Mucosa of stomach (tissue), 1 donor: ENCODE measurements at regions not wholly inside any gene's neighbourhood (a gene's known extent, or its start where the extent isn't known, plus 50 kb on each side); places are given as distances from the start of the nearest gene placed in this dataset.
"Not testable (repeated sequence)": the region's sequence is repeated elsewhere in the genome, so short reads cannot be mapped to it uniquely, and the experiment has no call there.

Experiments used
- H3K27me3 ChIP-seq: one replicate; pipeline ENCODE4 v1.7.0; 2013; ENCODE audit warnings: mild to moderate bottlenecking, low read length; ENCODE audit not compliant: control insufficient read depth, insufficient read depth
- H3K36me3 ChIP-seq: one replicate; pipeline ENCODE4 v1.7.0; 2013; ENCODE audit warnings: low read length; ENCODE audit not compliant: control insufficient read depth, insufficient read depth
- H3K4me1 ChIP-seq: one replicate; pipeline ENCODE4 v1.7.0; 2013; ENCODE audit warnings: mild to moderate bottlenecking, low read length; ENCODE audit not compliant: control insufficient read depth, insufficient read depth
- H3K4me3 ChIP-seq: one replicate; pipeline ENCODE4 v1.7.0; 2013; ENCODE audit warnings: low read length
- H3K9ac ChIP-seq: one replicate; pipeline ENCODE4 v1.7.0; 2013; ENCODE audit warnings: mild to moderate bottlenecking, low read length, moderate library complexity
- H3K9me3 ChIP-seq: one replicate; pipeline ENCODE4 v1.7.0; 2013; ENCODE audit warnings: mild to moderate bottlenecking, low read length, moderate library complexity; ENCODE audit not compliant: control insufficient read depth
- donor health status: Pancreatic carcinoma.

GRCh38 chr1:65564493-65564892 lies 144.0 kb downstream of the LEPR start:
- no peak overlapping the region for H3K4me3 ChIP-seq
- no peak overlapping the region for H3K9ac ChIP-seq
- no peaks in the 10 kb centered on the region for H3K9me3 ChIP-seq
- no peaks in the 10 kb centered on the region for H3K36me3 ChIP-seq
- no peaks in the 10 kb centered on the region for H3K4me1 ChIP-seq
- no peaks in the 10 kb centered on the region for H3K27me3 ChIP-seq

GRCh38 chr1:65568285-65568684 lies 147.8 kb downstream of the LEPR start:
- H3K9ac ChIP-seq: no peak overlapping the region
- no peaks in the 10 kb centered on the region for H3K9me3 ChIP-seq
- no peak overlapping the region for H3K4me3 ChIP-seq
- H3K36me3 ChIP-seq: no peaks in the 10 kb centered on the region
- H3K27me3 ChIP-seq: no peaks in the 10 kb centered on the region
- H3K4me1 ChIP-seq: no peaks in the 10 kb centered on the region

DNA sequence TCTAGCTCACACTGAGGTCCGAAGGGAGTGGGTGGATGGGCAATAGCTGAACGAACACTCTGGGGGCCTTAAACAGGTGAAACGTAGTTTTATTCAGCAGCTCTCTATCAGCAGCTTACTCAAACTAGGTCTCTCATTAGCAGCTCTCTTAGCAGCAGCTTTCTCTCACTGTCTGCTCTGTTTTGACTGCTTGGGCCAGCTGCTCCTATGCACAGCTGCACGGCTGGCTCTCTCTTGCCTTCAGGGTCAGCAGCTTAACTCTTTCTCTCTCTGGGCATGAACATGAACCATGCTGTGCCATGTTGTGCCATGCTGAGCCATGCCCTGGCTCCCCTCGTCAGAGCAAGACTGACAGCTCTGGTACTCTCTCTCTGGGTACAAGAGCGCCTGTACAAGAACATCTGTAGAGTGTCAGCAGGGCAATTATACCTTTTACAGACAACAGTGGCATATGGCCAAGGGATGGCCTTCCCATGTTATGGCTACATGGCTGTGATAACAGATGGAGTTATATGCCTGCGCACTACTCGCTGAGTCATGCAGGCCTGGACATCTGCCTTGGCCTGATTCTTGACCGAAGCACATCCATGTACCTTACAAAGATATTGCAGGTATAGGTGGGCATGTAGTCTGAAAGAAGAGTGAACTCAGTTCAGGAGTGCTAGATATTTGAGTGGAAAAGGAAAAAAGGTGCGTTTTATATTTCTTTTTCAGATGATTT lies 152.4 kb downstream of the LEPR start:
- no peak overlapping the region for H3K9ac ChIP-seq
- no peaks in the 10 kb centered on the region for H3K27me3 ChIP-seq
- H3K4me1 ChIP-seq: no peaks in the 10 kb centered on the region
- no peaks in the 10 kb centered on the region for H3K9me3 ChIP-seq
- no peaks in the 10 kb centered on the region for H3K36me3 ChIP-seq
- H3K4me3 ChIP-seq: no peak overlapping the region

DNA sequence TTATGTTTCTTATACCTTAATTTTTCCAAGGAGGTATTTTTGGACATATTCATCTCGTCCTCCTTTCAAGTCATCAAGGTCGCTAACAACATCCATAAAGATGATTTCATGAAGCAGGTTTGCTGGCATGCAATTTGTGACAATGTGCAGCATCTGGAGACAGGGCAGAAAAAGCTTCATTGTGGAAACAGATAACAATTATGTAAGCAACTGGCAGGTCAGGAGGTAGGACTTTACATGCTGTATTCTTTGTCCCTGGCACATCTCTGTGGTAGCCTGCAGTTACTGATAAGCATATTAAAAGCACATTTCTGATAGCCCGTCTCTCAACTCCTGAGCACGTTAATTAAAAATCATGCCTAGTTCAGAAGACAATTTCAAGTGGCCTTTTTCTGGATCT lies 156.8 kb downstream of the LEPR start:
- H3K4me1 ChIP-seq: no peaks in the 10 kb centered on the region
- H3K9me3 ChIP-seq: no peaks in the 10 kb centered on the region

DNA sequence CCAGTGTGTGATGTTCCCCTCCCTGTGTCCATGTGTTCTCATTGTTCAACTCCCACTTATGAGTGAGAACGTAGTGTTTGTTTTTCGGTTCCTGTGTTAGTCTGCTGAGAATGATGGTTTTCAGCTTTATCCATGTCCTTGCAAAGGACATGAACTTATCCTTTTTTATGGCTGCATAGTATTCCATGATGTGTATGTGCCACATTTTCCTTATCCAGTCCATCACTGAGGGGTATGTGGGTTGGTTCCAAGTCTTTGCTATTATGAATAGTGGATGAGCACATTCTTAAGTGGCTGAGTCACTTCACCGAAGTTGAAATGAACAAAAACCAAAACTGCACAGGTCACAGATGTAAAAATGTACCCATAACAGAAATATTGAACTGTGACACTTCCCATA lies 157.5 kb downstream of the LEPR start:
- H3K9me3 ChIP-seq, H3K27me3 ChIP-seq, H3K4me3 ChIP-seq, H3K36me3 ChIP-seq, H3K9ac ChIP-seq, H3K4me1 ChIP-seq: not testable (repeated sequence)

More for the DNA sequence above, 156.8 kb downstream of the LEPR start:
- Histone ChIP-seq H3K36me3 (no peaks in the 10 kb centered on the region), H3K27me3 (no peaks in the 10 kb centered on the region), H3K9ac (no peak overlapping the region), H3K4me3 (no peak overlapping the region)

DNA sequence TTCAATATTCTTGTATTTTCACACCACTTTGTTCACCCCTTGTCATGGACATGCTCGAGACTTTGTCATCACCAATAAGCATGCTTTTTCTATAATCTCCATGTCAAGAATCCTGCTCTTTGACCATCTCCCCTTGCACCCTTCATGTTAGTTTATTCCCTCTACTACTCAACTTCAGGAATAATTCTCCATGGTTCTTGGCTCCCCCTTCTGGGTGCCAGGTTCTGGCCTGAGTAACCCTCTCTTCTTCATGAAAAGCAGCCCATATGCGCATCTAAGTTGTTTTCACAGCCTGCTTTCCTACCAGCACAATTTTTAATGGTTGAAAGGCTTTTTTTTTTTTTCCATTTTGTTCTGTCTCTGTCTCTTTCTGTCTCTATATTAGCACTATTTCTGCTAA lies 160.7 kb downstream of the LEPR start:
- Histone ChIP-seq H3K9ac (no peak overlapping the region), H3K36me3 (no peaks in the 10 kb centered on the region), H3K4me1 (no peaks in the 10 kb centered on the region), H3K4me3 (no peak overlapping the region), H3K27me3 (no peaks in the 10 kb centered on the region), H3K9me3 (no peaks in the 10 kb centered on the region)

DNA sequence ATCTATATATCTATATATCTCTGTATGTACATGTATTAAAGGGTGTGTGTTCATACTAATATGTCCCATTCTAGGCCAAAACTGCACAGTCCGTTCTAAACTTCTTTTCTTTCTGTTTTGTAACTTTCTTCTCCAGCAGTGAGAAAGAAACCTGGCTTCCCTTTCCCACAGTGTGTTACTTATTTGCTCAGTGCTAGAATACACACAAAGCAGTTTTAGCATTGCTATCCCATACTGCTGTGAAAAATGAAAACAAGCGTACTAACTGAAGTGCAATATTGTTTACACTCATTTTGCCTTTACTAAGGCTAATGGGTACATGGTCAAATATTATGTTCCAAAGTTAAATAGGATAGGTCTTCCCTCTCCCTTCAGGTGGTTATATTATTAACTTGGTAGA lies 163.9 kb downstream of the LEPR start:
- no peaks in the 10 kb centered on the region for H3K27me3 ChIP-seq
- H3K36me3 ChIP-seq: no peaks in the 10 kb centered on the region
- no peaks in the 10 kb centered on the region for H3K9me3 ChIP-seq
- no peak overlapping the region for H3K9ac ChIP-seq
- no peak overlapping the region for H3K4me3 ChIP-seq
- H3K4me1 ChIP-seq: no peaks in the 10 kb centered on the region

DNA sequence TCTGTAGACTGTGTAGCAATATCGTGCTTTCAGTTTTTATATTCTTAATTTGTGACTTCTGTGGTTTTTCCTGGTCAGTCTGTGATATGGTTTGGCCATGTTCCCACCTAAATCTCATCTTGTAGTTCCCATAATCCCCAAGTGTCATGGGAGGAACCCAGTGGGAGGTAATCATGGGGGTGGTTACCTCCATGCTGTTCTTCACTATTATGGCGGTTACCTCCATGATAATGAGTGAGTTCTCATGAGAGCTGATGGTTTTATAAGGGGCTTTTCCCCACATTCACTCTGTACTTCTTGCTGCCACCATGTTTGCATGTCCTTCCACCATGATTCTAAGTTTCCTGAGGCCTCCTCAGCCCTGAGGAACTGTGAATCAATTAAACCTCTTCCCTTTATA lies 169.8 kb downstream of the LEPR start:
- no peaks in the 10 kb centered on the region for H3K27me3 ChIP-seq
- H3K36me3 ChIP-seq: no peaks in the 10 kb centered on the region
- no peaks in the 10 kb centered on the region for H3K4me1 ChIP-seq
- H3K9me3 ChIP-seq: no peaks in the 10 kb centered on the region
- no peak overlapping the region for H3K4me3 ChIP-seq
- no peak overlapping the region for H3K9ac ChIP-seq

DNA sequence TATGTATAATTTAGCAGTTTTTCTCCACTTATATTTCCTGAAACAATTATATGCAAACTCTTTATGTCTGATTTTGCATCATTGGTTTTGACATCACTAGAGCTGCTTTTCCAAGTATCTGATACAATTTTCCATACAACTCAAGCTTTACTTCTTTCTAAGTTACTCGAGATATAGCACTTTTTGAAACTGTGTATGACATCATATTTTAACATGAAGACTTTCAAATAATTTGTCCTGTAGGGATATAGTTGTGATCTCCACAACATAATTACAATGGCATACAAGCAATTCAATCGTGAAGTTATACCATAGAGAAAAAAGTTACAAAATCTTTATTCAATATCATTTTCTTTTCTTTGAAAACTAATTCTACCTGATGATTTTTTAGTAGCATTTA lies 173.0 kb downstream of the LEPR start:
- no peak overlapping the region for H3K9ac ChIP-seq
- no peaks in the 10 kb centered on the region for H3K36me3 ChIP-seq
- no peak overlapping the region for H3K4me3 ChIP-seq

GRCh38 chr1:65595724-65596123 lies 175.3 kb downstream of the LEPR start:
- H3K4me1 ChIP-seq: no peaks in the 10 kb centered on the region
- H3K4me3 ChIP-seq: no peak overlapping the region
- H3K27me3 ChIP-seq: no peaks in the 10 kb centered on the region
- H3K9ac ChIP-seq: no peak overlapping the region
- H3K9me3 ChIP-seq: no peaks in the 10 kb centered on the region
- H3K36me3 ChIP-seq: no peaks in the 10 kb centered on the region

More for the DNA sequence above, 173.0 kb downstream of the LEPR start:
- no peaks in the 10 kb centered on the region for H3K4me1 ChIP-seq
- no peaks in the 10 kb centered on the region for H3K9me3 ChIP-seq
- H3K27me3 ChIP-seq: no peaks in the 10 kb centered on the region

GRCh38 chr1:65596768-65597167 lies 176.3 kb downstream of the LEPR start:
- Histone ChIP-seq H3K4me3 (no peak overlapping the region), H3K27me3 (no peaks in the 10 kb centered on the region), H3K4me1 (no peaks in the 10 kb centered on the region), H3K9me3 (no peaks in the 10 kb centered on the region), H3K9ac (no peak overlapping the region), H3K36me3 (no peaks in the 10 kb centered on the region)

DNA sequence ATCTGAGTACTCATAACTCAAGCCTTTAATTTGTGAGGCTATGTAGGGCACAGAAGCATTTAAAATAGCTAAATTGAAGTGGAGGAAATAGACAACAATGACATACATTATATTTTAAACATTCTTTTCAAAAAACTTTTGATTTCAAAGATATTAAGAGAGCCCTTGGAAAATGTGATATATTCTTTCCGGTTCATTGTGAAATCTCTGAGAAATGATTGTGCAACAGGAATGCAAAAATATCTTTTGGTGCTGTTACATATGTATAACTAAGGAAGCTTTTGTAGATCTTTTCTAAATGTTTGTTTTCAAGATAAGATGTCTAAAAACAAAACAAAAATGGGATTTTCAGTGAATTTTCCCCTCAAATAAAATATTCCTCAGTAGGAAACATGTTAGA lies 185.2 kb downstream of the LEPR start:
- Histone ChIP-seq H3K36me3 (no peaks in the 10 kb centered on the region), H3K4me1 (no peaks in the 10 kb centered on the region), H3K9me3 (no peaks in the 10 kb centered on the region), H3K9ac (no peak overlapping the region), H3K27me3 (no peaks in the 10 kb centered on the region), H3K4me3 (no peak overlapping the region)

DNA sequence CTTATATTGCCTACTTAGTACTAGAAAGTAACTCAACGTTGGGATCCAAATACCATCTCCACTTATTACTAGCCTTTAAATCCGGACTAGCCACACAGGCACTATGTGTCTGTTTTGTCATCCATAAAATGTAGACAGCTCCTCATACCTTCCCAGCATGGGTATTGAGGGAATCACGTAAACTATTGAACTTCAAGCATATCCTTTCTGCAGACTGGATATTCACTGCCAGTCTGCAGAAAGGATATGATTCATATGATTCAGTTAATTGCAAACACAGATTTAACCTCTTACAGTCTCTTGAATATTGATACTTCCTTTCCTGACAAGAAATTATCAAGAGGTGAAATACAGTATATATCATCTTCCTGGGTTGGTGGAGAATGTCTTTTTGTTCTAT lies 186.0 kb downstream of the LEPR start:
- no peaks in the 10 kb centered on the region for H3K27me3 ChIP-seq
- no peak overlapping the region for H3K4me3 ChIP-seq
- no peak overlapping the region for H3K9ac ChIP-seq
- no peaks in the 10 kb centered on the region for H3K9me3 ChIP-seq
- no peaks in the 10 kb centered on the region for H3K4me1 ChIP-seq
- no peaks in the 10 kb centered on the region for H3K36me3 ChIP-seq
